ENCODE measurements at regions not wholly inside any gene's neighbourhood (a gene's known extent, or its start where the extent isn't known, plus 50 kb on each side); places are given as distances from the start of the nearest gene placed in this dataset.

DNA sequence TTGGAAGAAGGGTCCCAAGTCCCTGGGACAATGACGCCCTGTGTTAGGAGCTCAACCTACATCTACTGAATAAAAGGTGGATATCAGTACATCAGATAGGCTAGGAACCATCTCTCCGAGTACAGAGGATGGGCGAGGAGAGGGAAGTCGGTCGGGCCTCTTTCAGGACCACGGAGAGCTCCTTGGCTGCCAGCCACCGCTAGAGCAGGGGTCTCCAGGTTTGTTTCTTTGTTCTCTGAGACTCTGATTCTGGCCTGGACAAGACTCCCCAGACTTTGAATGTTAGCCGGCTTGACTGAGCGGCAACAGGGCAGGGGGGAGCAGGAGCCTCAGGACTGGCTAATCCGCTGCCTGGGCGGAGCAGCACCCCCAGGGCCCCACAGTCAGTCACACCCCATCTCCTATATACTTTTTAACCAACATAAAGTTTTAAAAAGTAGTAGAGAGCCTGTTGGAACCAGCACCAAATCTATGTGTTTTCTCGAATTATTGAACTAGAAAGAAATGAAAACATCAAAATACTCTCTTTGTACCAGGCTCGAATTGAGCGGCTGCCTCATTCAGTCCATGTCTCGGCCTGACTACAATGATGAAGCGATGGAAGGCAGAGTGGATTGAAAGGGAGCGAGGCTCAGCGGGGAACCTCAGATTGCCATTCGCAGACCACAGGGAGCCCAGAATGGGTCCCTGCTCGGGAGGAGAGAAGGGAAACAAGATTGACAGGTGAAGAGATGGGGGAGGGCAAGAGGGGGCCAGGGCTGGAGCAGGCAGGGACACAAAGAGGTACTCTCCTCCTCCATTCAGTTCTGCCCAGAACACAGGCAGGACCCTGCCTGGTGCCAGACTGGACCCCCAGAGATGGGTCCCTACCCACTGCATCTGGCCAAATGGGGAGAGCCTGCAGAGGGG is 131.6 kb downstream of the TPRA1 start:
- TF ChIP-seq POLR2A (IDR thresholded peaks at IDR 0.05): no peak
- TF ChIP-seq, protein P1, sequence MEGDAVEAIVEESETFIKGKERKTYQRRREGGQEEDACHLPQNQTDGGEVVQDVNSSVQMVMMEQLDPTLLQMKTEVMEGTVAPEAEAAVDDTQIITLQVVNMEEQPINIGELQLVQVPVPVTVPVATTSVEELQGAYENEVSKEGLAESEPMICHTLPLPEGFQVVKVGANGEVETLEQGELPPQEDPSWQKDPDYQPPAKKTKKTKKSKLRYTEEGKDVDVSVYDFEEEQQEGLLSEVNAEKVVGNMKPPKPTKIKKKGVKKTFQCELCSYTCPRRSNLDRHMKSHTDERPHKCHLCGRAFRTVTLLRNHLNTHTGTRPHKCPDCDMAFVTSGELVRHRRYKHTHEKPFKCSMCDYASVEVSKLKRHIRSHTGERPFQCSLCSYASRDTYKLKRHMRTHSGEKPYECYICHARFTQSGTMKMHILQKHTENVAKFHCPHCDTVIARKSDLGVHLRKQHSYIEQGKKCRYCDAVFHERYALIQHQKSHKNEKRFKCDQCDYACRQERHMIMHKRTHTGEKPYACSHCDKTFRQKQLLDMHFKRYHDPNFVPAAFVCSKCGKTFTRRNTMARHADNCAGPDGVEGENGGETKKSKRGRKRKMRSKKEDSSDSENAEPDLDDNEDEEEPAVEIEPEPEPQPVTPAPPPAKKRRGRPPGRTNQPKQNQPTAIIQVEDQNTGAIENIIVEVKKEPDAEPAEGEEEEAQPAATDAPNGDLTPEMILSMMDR (IDR thresholded peaks at IDR 0.05): no peak
- TF ChIP-seq POLR2AphosphoS5 (IDR thresholded peaks at IDR 0.05): no peak

Measured in gastroesophageal sphincter (tissue), 3 donors.